K562 (cell line): ENCODE measurements at regions not wholly inside any gene's neighbourhood (a gene's known extent, or its start where the extent isn't known, plus 50 kb on each side); places are given as distances from the start of the nearest gene placed in this dataset.

Experiments used
- ATAC-seq: fragments of 200-7000 bp; cut with Tn5 transposase; 3 replicates; pipeline ENCODE4 v1.9.1; 2020; ENCODE audit warnings: moderate library complexity
- BruUV-seq: library from RNA; stranded (reverse); fragments of 400-500 nt; replicated peaks from 2 replicates; lab custom pipeline; 2021; lab: Mats Ljungman, UMichigan
- CTCF ChIA-PET: fragments of 300-600 bp; formaldehyde crosslinking; extraction: SDS; loops from one replicate; lab custom pipeline; 2021; ENCODE audit warnings: low intra/inter-chr PET ratio; lab: Yijun Ruan, JAX
- POLR2A ChIA-PET: fragments of 300-600, 350-650 bp; sonication (Branson Sonifier 250); formaldehyde crosslinking; extraction: SDS; loops from one replicate; lab custom pipeline; 2021; ENCODE audit warnings: antibody characterized with exemption, inconsistent platforms; lab: Yijun Ruan, JAX
- DNase-seq, 4 experiments: peaks; one replicate each; pipeline versions ENCODE4 v3.0.0 to v3.0.0-alpha.2; 2011 to 2018; ENCODE audit warnings: low spot score in 3 of 4, mixed read lengths in 3 of 4; ENCODE audit errors: extremely low read depth in 1 of 4
- FAIRE-seq: peaks from 2 replicates; lab custom pipeline; 2011; peaks lifted over from hg19 to GRCh38; lab: Jason Lieb, UNC
- H2AFZ ChIP-seq: 2 replicates; pipeline ENCODE4 v1.6.0; 2011; ENCODE audit warnings: low read depth, low read length, control low read depth, inconsistent platforms
- H3K27ac ChIP-seq: fragments of 200-600 bp; 3 replicates; pipeline ENCODE4 v1.8.0; 2011; ENCODE audit warnings: low read depth, mild to moderate bottlenecking, control low read depth, inconsistent platforms, low read length, moderate library complexity, mixed read lengths; ENCODE audit errors: extremely low read depth
- H3K27me3 ChIP-seq, 2 experiments: fragments of 300-600 bp in 1 of 2; 2 replicates in 1 of 2; 3 replicates in 1 of 2; pipeline versions ENCODE4 v1.6.0 to v1.8.0; 2011; ENCODE audit warnings: inconsistent platforms in 2 of 2, low read length in 2 of 2, mild to moderate bottlenecking in 1 of 2, mixed read lengths in 1 of 2, moderate library complexity in 1 of 2; ENCODE audit not compliant: control insufficient read depth in 2 of 2, insufficient read depth in 2 of 2
- H3K36me3 ChIP-seq: fragments of 300-600 bp; 3 replicates; pipeline ENCODE4 v1.8.0; 2011; ENCODE audit warnings: mild to moderate bottlenecking, low read length, inconsistent platforms; ENCODE audit not compliant: control insufficient read depth, insufficient read depth
- H3K4me1 ChIP-seq, 2 experiments: fragments of 200-600 bp in 1 of 2; replicated peaks in 1 of 2; 2 replicates in 1 of 2; 3 replicates in 1 of 2; pipeline versions ENCODE4 v1.5.1 to v1.8.0; 2011; ENCODE audit warnings: inconsistent platforms in 2 of 2, low read length in 2 of 2, mild to moderate bottlenecking in 1 of 2, mixed read lengths in 1 of 2, moderate library complexity in 1 of 2; ENCODE audit not compliant: control insufficient read depth in 2 of 2, insufficient read depth in 2 of 2
- H3K4me2 ChIP-seq: 2 replicates; pipeline ENCODE4 v1.6.1; 2011; ENCODE audit warnings: low read length, control low read depth, inconsistent platforms, mixed read lengths; ENCODE audit not compliant: insufficient read depth
- H3K4me3 ChIP-seq: fragments of 200-600 bp; sonication (generic), shearing (Covaris generic); 2 replicates; pipeline ENCODE4 v1.5.1; 2016; ENCODE audit warnings: control low read depth, inconsistent platforms
- H3K79me2 ChIP-seq: fragments of 200-600 bp; 3 replicates; pipeline ENCODE4 v1.8.0; 2011; ENCODE audit warnings: low read length, inconsistent platforms; ENCODE audit not compliant: control insufficient read depth, insufficient read depth
- H3K9ac ChIP-seq, 2 experiments: 2 replicates each; pipeline versions ENCODE4 v1.6.0 to v1.6.1; 2011; ENCODE audit warnings: low read depth in 2 of 2, low read length in 2 of 2, control low read depth in 1 of 2, inconsistent platforms in 1 of 2, mild to moderate bottlenecking in 1 of 2, mixed read lengths in 1 of 2; ENCODE audit not compliant: insufficient read depth in 1 of 2
- H3K9me1 ChIP-seq: one replicate; pipeline ENCODE4 v1.6.0; 2011; ENCODE audit warnings: inconsistent platforms, mild to moderate bottlenecking, low read length, moderate library complexity; ENCODE audit not compliant: control insufficient read depth, insufficient read depth
- H3K9me3 ChIP-seq: replicated peaks from 2 replicates; pipeline ENCODE4 v1.5.1; 2011; ENCODE audit warnings: low read depth, low read length, inconsistent platforms; ENCODE audit not compliant: control insufficient read depth, insufficient read depth
- H4K20me1 ChIP-seq: replicated peaks from 2 replicates; pipeline ENCODE4 v1.6.1; 2011; ENCODE audit warnings: low read length, inconsistent platforms, mixed read lengths; ENCODE audit not compliant: control insufficient read depth, insufficient read depth
- HOXB6 ChIP-seq: fragments of 250-450 bp; sonication (Bioruptor Pico); IDR thresholded peaks from 2 replicates; pipeline ENCODE4 v1.5.1; 2022; ENCODE audit warnings: mild to moderate bottlenecking, borderline replicate concordance
- MEF2A ChIP-seq: IDR thresholded peaks from 2 replicates; pipeline ENCODE4 v1.6.1; 2011; ENCODE audit warnings: low read depth, mild to moderate bottlenecking, low read length, moderate library complexity; ENCODE audit not compliant: control insufficient read depth
- RBM17 ChIP-seq: fragments of 200-400 bp; formaldehyde crosslinking; IDR thresholded peaks from 2 replicates; pipeline ENCODE4 v1.6.1; 2017; ENCODE audit warnings: low read depth, mild to moderate bottlenecking, low read length, borderline replicate concordance
- WGBS: fragments of 100-300 bp; shearing (Covaris generic); methylation state at CpG from one replicate; pipeline ENCODE4 v1.1.6; 2016; ENCODE audit warnings: low coverage, mixed read lengths; ENCODE audit not compliant: insufficient coverage; ENCODE audit errors: missing lambda C conversion rate; 5-methylcytosine and 5-hydroxymethylcytosine counted together
- in situ Hi-C: fragments of 300-500 bp; cut with MboI; formaldehyde crosslinking; loops from 4 replicates; pipeline ENCODE4 v1.15.0; 2018; ENCODE audit warnings: inconsistent platforms, mixed read lengths
- intact Hi-C: fragments of 100-400 bp; cut with micrococcal nuclease; formaldehyde crosslinking; loops from 2 replicates; pipeline ENCODE4 v1.14.2; 2022
- TF ChIP-seq, protein P1 (sequence below): fragments of 250-450 bp; sonication (Bioruptor Pico); IDR thresholded peaks from 2 replicates; pipeline ENCODE4 v1.5.0; 2021

DNA sequence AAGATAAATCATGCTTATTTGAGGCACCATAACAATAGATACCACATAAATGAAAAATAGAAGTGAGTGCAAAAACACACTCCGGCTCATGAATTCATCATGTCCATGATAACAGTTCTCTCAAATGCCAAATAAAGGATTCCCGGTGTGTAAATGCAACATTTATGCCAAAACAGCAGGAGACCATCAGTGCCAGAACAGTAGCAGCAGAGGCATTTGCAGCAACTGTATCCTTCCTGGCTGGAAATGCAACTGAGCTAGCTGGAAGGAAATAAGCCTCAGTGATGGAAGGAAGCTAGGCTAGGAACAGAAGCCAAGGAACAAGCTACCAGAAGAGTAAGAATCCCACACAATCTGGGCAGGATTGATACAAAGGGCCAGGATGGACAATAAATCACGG, 79.9 kb upstream of the THSD7A start (continued):
- TF ChIP-seq, protein P1, sequence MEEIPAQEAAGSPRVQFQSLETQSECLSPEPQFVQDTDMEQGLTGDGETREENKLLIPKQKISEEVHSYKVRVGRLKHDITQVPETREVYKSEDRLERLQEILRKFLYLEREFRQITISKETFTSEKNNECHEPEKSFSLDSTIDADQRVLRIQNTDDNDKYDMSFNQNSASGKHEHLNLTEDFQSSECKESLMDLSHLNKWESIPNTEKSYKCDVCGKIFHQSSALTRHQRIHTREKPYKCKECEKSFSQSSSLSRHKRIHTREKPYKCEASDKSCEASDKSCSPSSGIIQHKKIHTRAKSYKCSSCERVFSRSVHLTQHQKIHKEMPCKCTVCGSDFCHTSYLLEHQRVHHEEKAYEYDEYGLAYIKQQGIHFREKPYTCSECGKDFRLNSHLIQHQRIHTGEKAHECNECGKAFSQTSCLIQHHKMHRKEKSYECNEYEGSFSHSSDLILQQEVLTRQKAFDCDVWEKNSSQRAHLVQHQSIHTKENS (CRISPR knock-in tag), result no peak

DNA sequence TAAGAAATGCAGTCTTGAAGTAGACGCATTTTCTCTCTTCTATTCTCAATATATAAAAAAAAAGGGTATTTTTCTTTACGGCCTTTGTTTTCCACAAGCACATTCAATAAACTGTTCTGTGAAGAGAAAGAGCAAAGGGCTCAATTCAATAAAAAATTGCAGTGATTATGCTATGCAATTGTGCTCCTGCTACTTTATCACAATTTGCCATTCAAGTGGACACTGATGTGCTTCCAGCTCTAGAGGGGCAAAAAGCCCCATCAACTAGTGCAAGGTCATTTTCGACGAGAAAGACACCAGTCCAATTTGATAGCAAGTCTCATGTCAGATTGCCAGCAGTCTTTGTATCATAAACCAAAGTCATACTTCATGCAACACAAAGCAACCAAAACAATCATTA, 82.6 kb upstream of the THSD7A start:
- ChIA-PET CTCF (no interaction called here), POLR2A (no interaction called here)
- H3K9me1 ChIP-seq, result no peaks in the 10 kb centered on the region
- H3K27me3 ChIP-seq, result no peaks in the 10 kb centered on the region
- H3K9me3 ChIP-seq, result peaks cover 2% of the 10 kb centered on the region; the same call in 1 of the 2 replicates
- no peaks in the 10 kb centered on the region for H3K4me1 ChIP-seq
- H4K20me1 ChIP-seq, result no peaks in the 10 kb centered on the region
- BruUV-seq, result no TSS peak
- H3K9ac ChIP-seq, result no peak overlapping the region
- H3K79me2 ChIP-seq, result no peaks in the 10 kb centered on the region
- no peak for DNase-seq
- in situ Hi-C loops (no loop called here), intact Hi-C loops (no loop called here)
- H2AFZ ChIP-seq, result no peak overlapping the region
- H3K4me3 ChIP-seq, result no peak overlapping the region
- 1% methylated on average over 4 of the region's 4 CpGs for WGBS
- no peak for FAIRE-seq
- no peak for ATAC-seq
- no peaks in the 10 kb centered on the region for H3K36me3 ChIP-seq
- no peak overlapping the region for H3K27ac ChIP-seq
- TF ChIP-seq HOXB6, result no peak
- TF ChIP-seq RBM17, result no peak
- no peak for TF ChIP-seq MEF2A
- TF ChIP-seq, all 486 proteins: peak for 0
- H3K4me2 ChIP-seq, result no peak overlapping the region
